ENCODE measurements at regions not wholly inside any gene's neighbourhood (a gene's known extent, or its start where the extent isn't known, plus 50 kb on each side); places are given as distances from the start of the nearest gene placed in this dataset.

GRCh38 chr14:65229748-65230728 is 127.7 kb upstream of the MAX start:
- H3K4me3 ChIP-seq = peak overlapping the region; percentile 66
- DNase-seq (peak in 1 of 2 donors; percentile 63), ATAC-seq (peak; percentile 47 to 79 (median 68))
- H3K4me1 ChIP-seq = no peaks in the 10 kb centered on the region
- H3K27ac ChIP-seq = peak overlapping the region; percentile 55
- H3K9me3 ChIP-seq = no peaks in the 10 kb centered on the region
- no peak for TF ChIP-seq CTCF (IDR thresholded peaks at IDR 0.05)
- WGBS, 3 donors = 5 to 8% (median 6%) methylated on average over 28 of the region's 28 CpGs
- H3K27me3 ChIP-seq (ENCODE audit: insufficient read depth in 3 of 3, low read length in 2 of 3) = no peaks in the 10 kb centered on the region
- H3K36me3 ChIP-seq (ENCODE audit: insufficient read depth in 1 of 2, low read depth in 1 of 2) = no peaks in the 10 kb centered on the region
- intact Hi-C loops (cut with DNase I) = loop anchor here in 1 of 2 donors (5.0 kb wide), 1 partner anchor 592 kb away; no protein-coding TSS in a partner anchor

- Histone ChIP-seq H3K27ac (no peak overlapping the region), H3K36me3 (ENCODE audit: insufficient read depth in 1 of 2, low read depth in 1 of 2) (no peaks in the 10 kb centered on the region), H3K4me1 (no peaks in the 10 kb centered on the region), H3K9me3 (no peaks in the 10 kb centered on the region), H3K27me3 (ENCODE audit: insufficient read depth in 3 of 3, low read length in 2 of 3) (no peaks in the 10 kb centered on the region), H3K4me3 (no peak overlapping the region)
- 88 to 93% (median 90%) methylated on average over 6 of the region's 6 CpGs for WGBS, 3 donors
- no peak for TF ChIP-seq CTCF (IDR thresholded peaks at IDR 0.05)
- ATAC-seq (no peak), DNase-seq (no peak)
- intact Hi-C loops (cut with DNase I) = no loop called here
These were observed 129.1 kb upstream of the MAX start for GRCh38 chr14:65231286-65231980.

- intact Hi-C loops (cut with DNase I) = no loop called here
- Histone ChIP-seq H3K9me3 (no peaks in the 10 kb centered on the region), H3K4me1 (no peaks in the 10 kb centered on the region), H3K4me3 (no peak overlapping the region), H3K36me3 (ENCODE audit: insufficient read depth in 1 of 2, low read depth in 1 of 2) (no peaks in the 10 kb centered on the region), H3K27me3 (ENCODE audit: insufficient read depth in 3 of 3, low read length in 2 of 3) (no peaks in the 10 kb centered on the region), H3K27ac (no peak overlapping the region)
- DNase-seq (no peak), ATAC-seq (no peak)
- WGBS, 3 donors = 86 to 91% (median 87%) methylated on average over 5 of the region's 5 CpGs
- TF ChIP-seq CTCF (IDR thresholded peaks at IDR 0.05) = no peak
These were observed 132.5 kb upstream of the MAX start for GRCh38 chr14:65234752-65235361.

- H3K36me3 ChIP-seq (ENCODE audit: insufficient read depth in 1 of 2, low read depth in 1 of 2) = no peaks in the 10 kb centered on the region
- DNase-seq (no peak), ATAC-seq (peak in 1 of 4 donors; percentile 47)
- intact Hi-C loops (cut with DNase I) = no loop called here
- no peaks in the 10 kb centered on the region for H3K9me3 ChIP-seq
- no peaks in the 10 kb centered on the region for H3K4me1 ChIP-seq
- H3K27me3 ChIP-seq (ENCODE audit: insufficient read depth in 3 of 3, low read length in 2 of 3) = no peaks in the 10 kb centered on the region
- no peak overlapping the region for H3K27ac ChIP-seq
- TF ChIP-seq CTCF (IDR thresholded peaks at IDR 0.05) = no peak
- H3K4me3 ChIP-seq = no peak overlapping the region
- 69 to 89% (median 77%) methylated on average over 5 of the region's 5 CpGs for WGBS, 3 donors
These were observed 134.9 kb upstream of the MAX start for GRCh38 chr14:65237023-65237814.

Data from psoas muscle (tissue), 7 donors.